ENCODE measurements at regions not wholly inside any gene's neighbourhood (a gene's known extent, or its start where the extent isn't known, plus 50 kb on each side); places are given as distances from the start of the nearest gene placed in this dataset.

DNA sequence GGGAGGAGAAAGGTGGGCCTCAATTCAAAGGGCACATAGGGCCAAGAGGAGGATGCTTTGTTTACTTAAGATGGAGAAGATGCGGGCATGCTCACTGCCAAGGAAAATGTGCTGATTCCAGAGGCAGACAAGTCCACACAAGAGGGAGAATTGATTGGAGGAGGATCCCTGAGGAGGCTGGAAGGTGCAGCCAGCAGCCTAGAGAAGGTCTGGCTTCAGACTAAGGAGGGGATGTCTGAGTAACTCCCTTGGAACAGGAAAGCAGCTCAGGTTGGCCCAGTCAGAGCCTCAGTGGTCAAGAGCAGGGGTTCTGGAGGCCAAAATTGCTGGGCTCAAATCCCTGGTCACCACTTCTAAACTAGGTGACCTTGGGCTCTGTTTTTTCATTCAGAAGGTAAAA is 265.5 kb upstream of the NCKAP5 start:
- Histone ChIP-seq H3K79me2 (ENCODE audit: insufficient read depth, low read length) (no peaks in the 10 kb centered on the region), H3K4me3 (ENCODE audit: low read depth, low read length, poor library complexity, severe bottlenecking) (no peak overlapping the region), H2AFZ (ENCODE audit: low read length) (no peak overlapping the region), H3K9ac (ENCODE audit: low read length) (no peak overlapping the region), H3K36me3 (ENCODE audit: insufficient read depth, low read length) (no peaks in the 10 kb centered on the region), H4K20me1 (ENCODE audit: insufficient read depth, low read length) (no peaks in the 10 kb centered on the region), H3K4me1 (ENCODE audit: insufficient read depth, low read length, severe bottlenecking) (no peaks in the 10 kb centered on the region), H3K27me3 (ENCODE audit: insufficient read depth, low read length) (no peaks in the 10 kb centered on the region), H3K4me2 (ENCODE audit: low read length) (no peak overlapping the region), H3K9me2 (ENCODE audit: low read depth, low read length) (no peaks in the 10 kb centered on the region), H3K27ac (ENCODE audit: low read depth, low read length, poor library complexity, severe bottlenecking) (no peak overlapping the region), H3F3A (ENCODE audit: insufficient read depth, low read length) (no peaks in the 10 kb centered on the region), H3K9me3 (ENCODE audit: low read length) (no peaks in the 10 kb centered on the region)
- TF ChIP-seq CTCF (IDR thresholded peaks at IDR 0.05; ENCODE audit: low read length) = no peak
- TF ChIP-seq EZH2 (IDR thresholded peaks at IDR 0.05; ENCODE audit: borderline replicate concordance, low read length) = no peak

DNA sequence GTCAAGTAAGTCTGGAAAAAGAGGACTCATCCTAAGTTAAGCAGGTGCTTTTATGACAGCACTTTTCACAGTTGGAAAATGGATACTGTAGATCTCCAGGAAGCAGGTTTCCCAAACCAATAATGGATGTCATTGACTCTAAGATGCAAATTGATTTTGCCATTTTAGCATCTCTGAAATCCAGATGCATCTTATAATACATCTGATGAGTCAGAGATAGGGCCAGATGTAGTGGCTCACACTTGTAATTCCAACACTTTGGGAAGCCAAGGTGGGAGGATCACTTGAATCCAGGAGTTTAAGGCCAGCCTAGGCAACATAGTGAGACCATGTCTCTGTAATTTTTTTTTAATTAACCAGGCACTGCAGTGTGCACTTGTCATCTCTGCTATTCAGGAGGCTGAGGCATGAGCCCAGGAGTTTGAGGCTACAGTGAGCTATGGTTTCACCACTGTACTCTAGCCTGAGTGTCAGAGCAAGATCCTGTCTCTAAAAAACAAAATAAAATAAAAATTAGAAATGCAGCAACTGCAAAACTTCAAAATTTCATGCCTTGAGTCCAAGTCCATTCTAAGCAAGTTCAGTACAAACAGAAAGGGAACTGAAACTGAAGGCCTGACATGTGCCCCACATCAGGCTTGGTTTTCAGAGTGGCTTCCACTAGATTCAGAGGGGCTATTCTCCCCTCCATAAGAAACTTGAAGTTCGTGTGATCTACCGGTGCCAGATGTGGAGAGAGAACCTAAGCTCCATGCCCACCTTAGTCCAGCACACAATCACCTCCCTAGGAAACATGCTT is 267.8 kb upstream of the NCKAP5 start:
- no peak overlapping the region for H3K4me2 ChIP-seq (ENCODE audit: low read length)

GRCh38 chr2:133836691-133837345 is 268.6 kb upstream of the NCKAP5 start:
- H3K27ac ChIP-seq (ENCODE audit: low read depth, low read length, poor library complexity, severe bottlenecking) = no peak overlapping the region
- no peaks in the 10 kb centered on the region for H3K27me3 ChIP-seq (ENCODE audit: insufficient read depth, low read length)
- no peaks in the 10 kb centered on the region for H3K9me3 ChIP-seq (ENCODE audit: low read length)
- H3K4me1 ChIP-seq (ENCODE audit: insufficient read depth, low read length, severe bottlenecking) = no peaks in the 10 kb centered on the region
- TF ChIP-seq CTCF (IDR thresholded peaks at IDR 0.05; ENCODE audit: low read length) = no peak
- TF ChIP-seq EZH2 (IDR thresholded peaks at IDR 0.05; ENCODE audit: borderline replicate concordance, low read length) = no peak
- H3F3A ChIP-seq (ENCODE audit: insufficient read depth, low read length) = no peaks in the 10 kb centered on the region
- H3K9me2 ChIP-seq (ENCODE audit: low read depth, low read length) = no peaks in the 10 kb centered on the region
- H4K20me1 ChIP-seq (ENCODE audit: insufficient read depth, low read length) = no peaks in the 10 kb centered on the region
- H3K79me2 ChIP-seq (ENCODE audit: insufficient read depth, low read length) = no peaks in the 10 kb centered on the region
- H3K9ac ChIP-seq (ENCODE audit: low read length) = no peak overlapping the region
- H3K4me3 ChIP-seq (ENCODE audit: low read depth, low read length, poor library complexity, severe bottlenecking) = no peak overlapping the region
- H3K4me2 ChIP-seq (ENCODE audit: low read length) = no peak overlapping the region
- no peak overlapping the region for H2AFZ ChIP-seq (ENCODE audit: low read length)
- H3K36me3 ChIP-seq (ENCODE audit: insufficient read depth, low read length) = no peaks in the 10 kb centered on the region

More for the DNA sequence above, 267.8 kb upstream of the NCKAP5 start:
- H3K9me3 ChIP-seq (ENCODE audit: low read length) = no peaks in the 10 kb centered on the region
- TF ChIP-seq EZH2 (IDR thresholded peaks at IDR 0.05; ENCODE audit: borderline replicate concordance, low read length) = no peak
- no peak for TF ChIP-seq CTCF (IDR thresholded peaks at IDR 0.05; ENCODE audit: low read length)
- no peaks in the 10 kb centered on the region for H3F3A ChIP-seq (ENCODE audit: insufficient read depth, low read length)
- no peaks in the 10 kb centered on the region for H4K20me1 ChIP-seq (ENCODE audit: insufficient read depth, low read length)
- H3K4me3 ChIP-seq (ENCODE audit: low read depth, low read length, poor library complexity, severe bottlenecking) = no peak overlapping the region
- H3K9me2 ChIP-seq (ENCODE audit: low read depth, low read length) = no peaks in the 10 kb centered on the region
- no peaks in the 10 kb centered on the region for H3K36me3 ChIP-seq (ENCODE audit: insufficient read depth, low read length)
- no peak overlapping the region for H3K27ac ChIP-seq (ENCODE audit: low read depth, low read length, poor library complexity, severe bottlenecking)
- no peaks in the 10 kb centered on the region for H3K4me1 ChIP-seq (ENCODE audit: insufficient read depth, low read length, severe bottlenecking)
- H3K79me2 ChIP-seq (ENCODE audit: insufficient read depth, low read length) = no peaks in the 10 kb centered on the region
- no peak overlapping the region for H2AFZ ChIP-seq (ENCODE audit: low read length)
- no peak overlapping the region for H3K9ac ChIP-seq (ENCODE audit: low read length)
- H3K27me3 ChIP-seq (ENCODE audit: insufficient read depth, low read length) = no peaks in the 10 kb centered on the region
